Bronchial epithelial cell (primary cell): ENCODE measurements at regions not wholly inside any gene's neighbourhood (a gene's known extent, or its start where the extent isn't known, plus 50 kb on each side); places are given as distances from the start of the nearest gene placed in this dataset.
A peak's percentile ranks its signal among the peaks of the same experiment; 100 is the strongest.

Source experiments
- DNase-seq: peaks from one replicate; pipeline ENCODE4 v3.0.0-alpha.2; 2010; ENCODE audit warnings: low read depth
- FAIRE-seq: peaks from 2 replicates; lab custom pipeline; 2011; peaks lifted over from hg19 to GRCh38; lab: Jason Lieb, UNC
- H3K27me3 ChIP-seq: 2 replicates; pipeline ENCODE4 v1.5.1; 2011; ENCODE audit warnings: low read length; ENCODE audit not compliant: control insufficient read depth, insufficient read depth
- H3K36me3 ChIP-seq: 2 replicates; pipeline ENCODE4 v1.5.1; 2011; ENCODE audit warnings: low read length; ENCODE audit not compliant: control insufficient read depth, insufficient read depth
- H3K4me3 ChIP-seq: 2 replicates; pipeline ENCODE4 v1.5.1; 2011; ENCODE audit warnings: mild to moderate bottlenecking, low read depth, low read length, control low read depth
- CTCF ChIP-seq: IDR thresholded peaks from 2 replicates; pipeline ENCODE4 v1.5.1; 2011; ENCODE audit warnings: mild to moderate bottlenecking, moderate library complexity, low read length, control low read depth, inconsistent platforms; ENCODE audit not compliant: insufficient read depth, severe bottlenecking

- no peak for DNase-seq
- Histone ChIP-seq H3K4me3 (no peak overlapping the region), H3K36me3 (no peaks in the 10 kb centered on the region), H3K27me3 (no peaks in the 10 kb centered on the region)
- no peak for FAIRE-seq
- no peak for TF ChIP-seq CTCF
Observed at GRCh38 chr5:82601077-82601476, 322.9 kb upstream of the RPS23 start.

- TF ChIP-seq CTCF: no peak
- Histone ChIP-seq H3K27me3 (no peaks in the 10 kb centered on the region), H3K36me3 (no peaks in the 10 kb centered on the region), H3K4me3 (no peak overlapping the region)
- DNase-seq (no peak), FAIRE-seq (no peak)
Observed at GRCh38 chr5:82599692-82600091, 321.5 kb upstream of the RPS23 start.

- peak; percentile 30 for DNase-seq
- H3K27me3 ChIP-seq: no peaks in the 10 kb centered on the region
- H3K36me3 ChIP-seq: no peaks in the 10 kb centered on the region
- TF ChIP-seq CTCF: no peak
- H3K4me3 ChIP-seq: no peak overlapping the region
- FAIRE-seq: no peak
Observed at GRCh38 chr5:82599030-82599429, 320.9 kb upstream of the RPS23 start.

- FAIRE-seq (no peak), DNase-seq (no peak)
- Histone ChIP-seq H3K36me3 (no peaks in the 10 kb centered on the region), H3K4me3 (no peak overlapping the region), H3K27me3 (no peaks in the 10 kb centered on the region)
- TF ChIP-seq CTCF: peak; percentile 39
Observed at GRCh38 chr5:82597437-82597836, 319.3 kb upstream of the RPS23 start.

GRCh38 chr5:82596451-82596850, 318.3 kb upstream of the RPS23 start:
- Histone ChIP-seq H3K4me3 (no peak overlapping the region), H3K36me3 (no peaks in the 10 kb centered on the region), H3K27me3 (no peaks in the 10 kb centered on the region)
- DNase-seq (no peak), FAIRE-seq (no peak)
- TF ChIP-seq CTCF: no peak

- no peak for TF ChIP-seq CTCF
- FAIRE-seq (no peak), DNase-seq (peak; percentile 47)
- H3K4me3 ChIP-seq: no peak overlapping the region
- H3K36me3 ChIP-seq: no peaks in the 10 kb centered on the region
- no peaks in the 10 kb centered on the region for H3K27me3 ChIP-seq
Observed at GRCh38 chr5:82595113-82595512, 317.0 kb upstream of the RPS23 start.
